GM12865 (cell line): ENCODE measurements at regions not wholly inside any gene's neighbourhood (a gene's known extent, or its start where the extent isn't known, plus 50 kb on each side); places are given as distances from the start of the nearest gene placed in this dataset.

Experiments
- DNase-seq: peaks from one replicate; pipeline ENCODE4 v3.0.0; 2010; ENCODE audit warnings: low read depth
- H3K4me3 ChIP-seq: 2 replicates; pipeline ENCODE4 v1.5.1; 2011; ENCODE audit warnings: mild to moderate bottlenecking, low read depth, low read length, control low read depth
- TF ChIP-seq, protein P1 (sequence below): IDR thresholded peaks from 2 replicates; pipeline ENCODE4 v1.5.1; 2011; ENCODE audit warnings: low read length, control low read depth, low read depth, inconsistent platforms; ENCODE audit not compliant: insufficient read depth; ENCODE audit errors: missing control alignments

DNA sequence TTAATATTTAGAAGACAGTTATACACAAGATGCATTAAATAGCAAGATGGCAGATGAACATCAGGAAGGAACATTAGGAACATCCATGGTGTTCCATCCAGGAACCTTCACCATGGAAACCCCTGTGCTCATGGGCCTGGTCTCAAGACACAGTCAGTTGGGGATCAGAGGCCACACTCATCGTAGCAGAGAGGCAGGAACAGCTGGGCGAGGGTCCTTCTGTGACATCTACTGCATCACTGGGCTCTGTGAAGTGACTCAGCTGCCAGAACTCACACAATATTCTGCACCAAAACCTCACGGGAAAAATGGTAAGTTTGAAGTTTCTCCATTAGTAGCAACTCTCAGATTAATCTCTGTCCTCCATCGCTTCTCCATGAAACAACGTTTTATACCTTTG lies 356.6 kb downstream of the PREX1 start:
- no peak for DNase-seq
- H3K4me3 ChIP-seq, result no peak overlapping the region
- TF ChIP-seq, protein P1, sequence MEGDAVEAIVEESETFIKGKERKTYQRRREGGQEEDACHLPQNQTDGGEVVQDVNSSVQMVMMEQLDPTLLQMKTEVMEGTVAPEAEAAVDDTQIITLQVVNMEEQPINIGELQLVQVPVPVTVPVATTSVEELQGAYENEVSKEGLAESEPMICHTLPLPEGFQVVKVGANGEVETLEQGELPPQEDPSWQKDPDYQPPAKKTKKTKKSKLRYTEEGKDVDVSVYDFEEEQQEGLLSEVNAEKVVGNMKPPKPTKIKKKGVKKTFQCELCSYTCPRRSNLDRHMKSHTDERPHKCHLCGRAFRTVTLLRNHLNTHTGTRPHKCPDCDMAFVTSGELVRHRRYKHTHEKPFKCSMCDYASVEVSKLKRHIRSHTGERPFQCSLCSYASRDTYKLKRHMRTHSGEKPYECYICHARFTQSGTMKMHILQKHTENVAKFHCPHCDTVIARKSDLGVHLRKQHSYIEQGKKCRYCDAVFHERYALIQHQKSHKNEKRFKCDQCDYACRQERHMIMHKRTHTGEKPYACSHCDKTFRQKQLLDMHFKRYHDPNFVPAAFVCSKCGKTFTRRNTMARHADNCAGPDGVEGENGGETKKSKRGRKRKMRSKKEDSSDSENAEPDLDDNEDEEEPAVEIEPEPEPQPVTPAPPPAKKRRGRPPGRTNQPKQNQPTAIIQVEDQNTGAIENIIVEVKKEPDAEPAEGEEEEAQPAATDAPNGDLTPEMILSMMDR, result no peak

DNA sequence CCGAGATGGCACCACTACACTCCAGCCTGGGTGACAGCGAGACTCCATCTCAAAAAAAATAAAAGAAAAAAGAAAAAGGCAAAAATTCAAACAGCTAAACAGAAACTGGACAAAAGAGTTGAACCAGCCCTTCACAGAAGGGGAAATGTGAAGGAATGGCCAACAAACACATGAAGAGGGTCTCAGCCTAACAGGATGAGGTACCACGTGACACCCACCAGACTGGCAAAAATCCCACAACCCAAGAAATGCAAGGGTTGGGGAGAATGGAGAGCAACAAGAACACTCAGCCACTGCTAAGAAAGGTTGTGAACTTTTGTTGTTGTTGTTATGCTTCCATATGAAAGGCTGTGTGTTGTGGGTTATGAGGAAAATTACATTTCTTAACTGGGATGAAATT lies 357.7 kb downstream of the PREX1 start:
- TF ChIP-seq, protein P1, result no peak
- H3K4me3 ChIP-seq, result no peak overlapping the region
- DNase-seq, result no peak

DNA sequence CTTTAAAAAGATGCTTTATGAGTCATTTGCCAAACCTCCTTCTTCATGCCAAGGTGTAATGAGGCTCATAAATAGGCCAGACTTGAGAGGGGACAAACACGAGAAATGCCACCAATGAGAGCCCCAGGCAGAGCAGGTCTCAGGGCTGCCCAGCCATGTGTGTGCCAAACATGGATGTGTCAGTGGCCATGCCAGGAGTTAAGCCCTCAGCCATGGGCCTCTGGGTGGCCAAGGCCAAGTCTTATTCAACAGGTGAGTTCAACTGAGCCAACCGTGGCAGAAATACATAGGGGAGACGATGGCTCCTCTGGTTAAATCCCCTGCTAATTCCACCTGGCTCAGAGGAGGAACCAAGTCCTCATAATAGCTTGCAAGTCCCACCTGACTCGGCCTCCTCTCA lies 358.8 kb downstream of the PREX1 start:
- no peak for DNase-seq
- H3K4me3 ChIP-seq, result no peak overlapping the region
- TF ChIP-seq, protein P1, result no peak

DNA sequence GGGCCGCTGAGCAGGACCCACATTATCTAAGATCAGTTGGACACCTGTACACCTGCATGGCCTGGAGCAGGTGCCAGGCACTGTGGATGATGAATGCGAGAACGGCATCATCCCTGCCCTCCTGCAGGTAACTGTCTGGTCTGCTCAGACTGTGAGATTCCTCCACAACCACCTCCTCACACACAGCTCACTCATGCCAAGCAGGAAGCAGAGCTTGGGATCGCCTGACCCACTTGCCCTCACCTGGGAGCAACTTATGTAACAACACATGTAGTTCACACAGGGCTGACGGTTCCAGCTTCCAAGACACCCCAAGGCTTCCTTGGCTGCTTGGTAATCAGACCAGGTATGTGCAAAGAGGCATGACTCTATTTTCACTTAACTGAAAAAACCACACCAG lies 359.2 kb downstream of the PREX1 start:
- TF ChIP-seq, protein P1, result no peak
- DNase-seq, result no peak
- no peak overlapping the region for H3K4me3 ChIP-seq

DNA sequence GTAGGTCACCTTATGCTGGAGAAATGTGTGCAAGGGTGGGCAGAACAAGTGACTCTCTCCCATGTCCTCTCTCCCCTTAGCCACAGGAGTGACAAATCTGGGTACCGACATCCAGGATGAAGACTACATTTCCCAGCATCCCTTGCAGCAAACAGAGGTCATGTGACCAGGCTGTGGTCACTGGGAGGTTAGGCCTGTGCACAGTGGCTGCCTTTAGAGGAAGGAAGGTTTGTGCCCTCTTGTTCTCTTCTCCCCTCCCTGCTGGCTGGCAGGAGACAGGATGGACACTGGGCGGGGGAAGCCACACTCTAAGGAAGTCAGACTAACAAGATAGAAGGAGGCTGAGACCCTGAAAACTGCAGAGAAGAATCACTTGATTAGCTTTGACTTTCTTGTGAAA lies 360.2 kb downstream of the PREX1 start:
- TF ChIP-seq, protein P1, result no peak
- DNase-seq, result peak; percentile 22
- no peak overlapping the region for H3K4me3 ChIP-seq

DNA sequence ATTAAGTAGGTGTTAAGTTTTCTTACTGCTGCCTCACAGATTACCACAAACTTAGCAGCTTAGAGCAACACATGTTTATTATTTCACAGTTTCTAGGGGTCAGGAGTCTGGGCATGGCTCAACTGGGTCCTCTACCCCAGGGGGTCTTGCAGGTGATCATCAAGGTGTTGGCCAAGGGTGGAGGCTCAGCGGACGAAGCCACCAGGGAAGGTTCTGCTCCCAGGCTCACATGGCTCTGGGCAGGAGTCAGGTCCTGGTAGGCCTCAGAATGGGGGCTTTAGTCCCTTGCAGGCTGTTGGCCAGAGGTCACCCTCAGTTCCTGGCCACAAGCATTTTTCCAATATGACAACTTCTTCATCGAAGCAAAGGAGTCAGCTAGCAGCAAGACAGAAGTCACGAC lies 362.5 kb downstream of the PREX1 start:
- TF ChIP-seq, protein P1, result no peak
- DNase-seq, result no peak
- no peak overlapping the region for H3K4me3 ChIP-seq

DNA sequence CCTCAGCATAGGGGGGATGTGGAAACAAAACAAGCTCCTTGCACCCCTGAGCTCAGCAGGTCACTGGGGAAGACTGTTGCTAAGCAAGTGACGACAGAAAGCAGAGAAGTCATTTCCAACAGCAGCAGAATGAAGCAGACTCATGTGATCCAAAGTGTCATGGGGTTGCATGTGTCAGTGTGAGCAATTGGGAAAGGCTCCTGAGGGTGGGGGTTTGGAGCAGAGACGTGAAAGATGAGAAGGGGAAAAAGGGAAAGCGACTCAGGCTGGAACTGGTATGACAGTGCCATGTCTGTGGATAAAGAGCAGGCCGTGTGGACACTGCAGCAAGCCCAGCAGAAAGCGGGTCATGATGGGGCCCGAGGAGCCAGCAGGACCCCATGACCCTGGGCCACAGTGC lies 363.9 kb downstream of the PREX1 start:
- TF ChIP-seq, protein P1, result no peak
- DNase-seq, result no peak
- no peak overlapping the region for H3K4me3 ChIP-seq
